ENCODE measurements at regions not wholly inside any gene's neighbourhood (a gene's known extent, or its start where the extent isn't known, plus 50 kb on each side); places are given as distances from the start of the nearest gene placed in this dataset.

- TF ChIP-seq, protein P1, sequence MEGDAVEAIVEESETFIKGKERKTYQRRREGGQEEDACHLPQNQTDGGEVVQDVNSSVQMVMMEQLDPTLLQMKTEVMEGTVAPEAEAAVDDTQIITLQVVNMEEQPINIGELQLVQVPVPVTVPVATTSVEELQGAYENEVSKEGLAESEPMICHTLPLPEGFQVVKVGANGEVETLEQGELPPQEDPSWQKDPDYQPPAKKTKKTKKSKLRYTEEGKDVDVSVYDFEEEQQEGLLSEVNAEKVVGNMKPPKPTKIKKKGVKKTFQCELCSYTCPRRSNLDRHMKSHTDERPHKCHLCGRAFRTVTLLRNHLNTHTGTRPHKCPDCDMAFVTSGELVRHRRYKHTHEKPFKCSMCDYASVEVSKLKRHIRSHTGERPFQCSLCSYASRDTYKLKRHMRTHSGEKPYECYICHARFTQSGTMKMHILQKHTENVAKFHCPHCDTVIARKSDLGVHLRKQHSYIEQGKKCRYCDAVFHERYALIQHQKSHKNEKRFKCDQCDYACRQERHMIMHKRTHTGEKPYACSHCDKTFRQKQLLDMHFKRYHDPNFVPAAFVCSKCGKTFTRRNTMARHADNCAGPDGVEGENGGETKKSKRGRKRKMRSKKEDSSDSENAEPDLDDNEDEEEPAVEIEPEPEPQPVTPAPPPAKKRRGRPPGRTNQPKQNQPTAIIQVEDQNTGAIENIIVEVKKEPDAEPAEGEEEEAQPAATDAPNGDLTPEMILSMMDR (conservative IDR thresholded peaks at IDR 0.05 in 1 of 2, IDR thresholded peaks at IDR 0.05 in 1 of 2; ENCODE audit: extremely low read depth in 1 of 2, insufficient read depth in 1 of 2, low read depth in 1 of 2, low read length in 2 of 2) = no peak
- no peak for TF ChIP-seq EZH2 (IDR thresholded peaks at IDR 0.05; ENCODE audit: borderline replicate concordance, low read length)
These were observed 395.9 kb upstream of the GRIA3 start for GRCh38 chrX:122788216-122788615.

Data from mammary epithelial cell (primary cell).